SK-N-SH (cell line): ENCODE measurements at regions not wholly inside any gene's neighbourhood (a gene's known extent, or its start where the extent isn't known, plus 50 kb on each side); places are given as distances from the start of the nearest gene placed in this dataset.

Experiments
- CTCF ChIA-PET: fragments of 300-600, 350-600 bp; formaldehyde crosslinking; extraction: SDS; loops from one replicate; lab custom pipeline; 2021; lab: Yijun Ruan, JAX
- POLR2A ChIA-PET: fragments of 350-600 bp; sonication (Branson Sonifier 250); formaldehyde crosslinking; extraction: SDS; loops from one replicate; lab custom pipeline; 2020; ENCODE audit warnings: antibody characterized with exemption, inconsistent platforms; lab: Yijun Ruan, JAX
- DNase-seq: peaks from one replicate; pipeline ENCODE4 v3.0.0; 2012
- H2AFZ ChIP-seq: fragments of 200-600 bp; sonication (generic); 2 replicates; pipeline ENCODE4 v1.8.1; 2016; ENCODE audit warnings: antibody characterized with exemption, mild to moderate bottlenecking, low read depth
- H3F3A ChIP-seq: fragments of 200-600 bp; sonication (generic); replicated peaks from 2 replicates; pipeline ENCODE3; 2016; ENCODE audit warnings: antibody characterized with exemption, mild to moderate bottlenecking; ENCODE audit not compliant: insufficient read depth
- H3K27ac ChIP-seq, 2 experiments: fragments of 200-500 bp in 1 of 2; fragments of 200-600 bp in 1 of 2; sonication (Bioruptor generic) in 1 of 2; sonication (generic), shearing (Covaris generic) in 1 of 2; 2 replicates each; pipeline versions ENCODE4 v1.5.1 to v1.6.1; 2014 to 2016; ENCODE audit warnings: low read depth in 2 of 2, inconsistent platforms in 1 of 2, low read length in 1 of 2, mild to moderate bottlenecking in 1 of 2, mixed read lengths in 1 of 2
- H3K27me3 ChIP-seq: fragments of 200-600 bp; sonication (generic), shearing (Covaris generic); 2 replicates; pipeline ENCODE4 v1.6.1; 2016; ENCODE audit warnings: mixed run types; ENCODE audit not compliant: insufficient read depth
- H3K36me3 ChIP-seq, 2 experiments: fragments of 200-500 bp in 1 of 2; fragments of 200-600 bp in 1 of 2; sonication (Bioruptor generic) in 1 of 2; sonication (generic) in 1 of 2; replicated peaks in 1 of 2; 2 replicates each; pipeline versions ENCODE3 to v1.5.1; 2014 to 2016; ENCODE audit warnings: low read length in 1 of 2, mild to moderate bottlenecking in 1 of 2; ENCODE audit not compliant: insufficient read depth in 2 of 2, control insufficient read depth in 1 of 2
- H3K4me1 ChIP-seq, 2 experiments: fragments of 200-500 bp in 1 of 2; fragments of 200-600 bp in 1 of 2; sonication (Bioruptor generic) in 1 of 2; sonication (generic), shearing (Covaris generic) in 1 of 2; 2 replicates each; pipeline versions ENCODE4 v1.5.1 to v1.6.1; 2014 to 2016; ENCODE audit warnings: low read depth in 1 of 2, low read length in 1 of 2, mixed run types in 1 of 2; ENCODE audit not compliant: insufficient read depth in 2 of 2, control insufficient read depth in 1 of 2
- H3K4me2 ChIP-seq: fragments of 200-600 bp; sonication (generic), shearing (Covaris generic); 2 replicates; pipeline ENCODE4 v1.6.1; 2017; ENCODE audit warnings: mixed run types
- H3K4me3 ChIP-seq, 2 experiments: fragments of 200-500 bp in 1 of 2; fragments of 200-600 bp in 1 of 2; sonication (Bioruptor generic) in 1 of 2; sonication (generic), shearing (Covaris generic) in 1 of 2; 2 replicates each; pipeline versions ENCODE4 v1.5.1 to v1.8.1; 2014 to 2016; ENCODE audit warnings: low read depth in 2 of 2, inconsistent platforms in 1 of 2, low read length in 1 of 2, mild to moderate bottlenecking in 1 of 2, mixed read lengths in 1 of 2, moderate library complexity in 1 of 2
- H3K79me2 ChIP-seq: fragments of 200-600 bp; sonication (generic); 2 replicates; pipeline ENCODE4 v1.8.1; 2017; ENCODE audit warnings: mild to moderate bottlenecking; ENCODE audit not compliant: insufficient read depth
- H3K9ac ChIP-seq: fragments of 200-600 bp; sonication (generic); 2 replicates; pipeline ENCODE4 v1.6.1; 2017; ENCODE audit warnings: mixed run types
- H3K9me2 ChIP-seq: fragments of 200-600 bp; sonication (generic); 2 replicates; pipeline ENCODE4 v1.6.1; 2017; ENCODE audit warnings: mixed run types
- H3K9me3 ChIP-seq: fragments of 200-600 bp; sonication (generic); 2 replicates; pipeline ENCODE4 v1.6.1; 2017; ENCODE audit warnings: mixed run types, mild to moderate bottlenecking, moderate library complexity
- H4K20me1 ChIP-seq: fragments of 200-600 bp; sonication (generic); 2 replicates; pipeline ENCODE4 v1.6.1; 2017; ENCODE audit warnings: mild to moderate bottlenecking, mixed run types; ENCODE audit not compliant: insufficient read depth
- CHD2 ChIP-seq: fragments of 150-350 bp; IDR thresholded peaks from 2 replicates; pipeline ENCODE4 v1.6.1; 2018; ENCODE audit warnings: low read length; ENCODE audit not compliant: partially characterized antibody
- CTCF ChIP-seq: fragments of 200-600 bp; sonication (generic); IDR thresholded peaks from 2 replicates; pipeline ENCODE4 v1.6.1; 2017; ENCODE audit warnings: antibody characterized with exemption, mild to moderate bottlenecking, moderate library complexity
- ELF1 ChIP-seq: IDR thresholded peaks from 2 replicates; pipeline ENCODE4 v1.4.0; 2012
- EP300 ChIP-seq, 2 experiments: IDR thresholded peaks; 2 replicates each; pipeline versions ENCODE4 v1.4.0 to v1.6.1; 2012; ENCODE audit warnings: borderline replicate concordance in 1 of 2, low read depth in 1 of 2, low read length in 1 of 2
- EZH2phosphoT487 ChIP-seq: fragments of 200-600 bp; sonication (generic); IDR thresholded peaks from 2 replicates; pipeline ENCODE4 v1.6.1; 2017; ENCODE audit warnings: low read depth, mixed run types, mild to moderate bottlenecking, antibody characterized with exemption, moderate library complexity, borderline replicate concordance
- FOXJ3 ChIP-seq: sonication (generic); formaldehyde crosslinking; IDR thresholded peaks from 2 replicates; pipeline ENCODE4 v1.5.1; 2020; ENCODE audit warnings: mild to moderate bottlenecking, missing genetic modification reagents
- GABPA ChIP-seq: IDR thresholded peaks from 2 replicates; pipeline ENCODE4 v1.4.0; 2012; ENCODE audit warnings: low read depth, mild to moderate bottlenecking
- MEF2A ChIP-seq: IDR thresholded peaks from 2 replicates; pipeline ENCODE4 v1.4.0; 2012; ENCODE audit warnings: low read depth, borderline replicate concordance
- NRF1 ChIP-seq: IDR thresholded peaks from 2 replicates; pipeline ENCODE4 v1.6.1; 2012; ENCODE audit warnings: low read depth, mild to moderate bottlenecking, low read length
- PBX3 ChIP-seq: IDR thresholded peaks from 2 replicates; pipeline ENCODE4; 2012
- POLR2AphosphoS5 ChIP-seq: IDR thresholded peaks from 2 replicates; pipeline ENCODE4 v1.6.1; 2012; ENCODE audit warnings: low read depth, low read length
- RXRA ChIP-seq: IDR thresholded peaks from 2 replicates; pipeline ENCODE4 v1.4.0; 2012; ENCODE audit warnings: low read depth, mild to moderate bottlenecking, borderline replicate concordance
- SIN3A ChIP-seq: IDR thresholded peaks from 2 replicates; pipeline ENCODE4 v1.6.1; 2012; ENCODE audit warnings: low read depth, mild to moderate bottlenecking, low read length, moderate library complexity, borderline replicate concordance
- TCF12 ChIP-seq: IDR thresholded peaks from 2 replicates; pipeline ENCODE4 v1.4.0; 2012
- TEAD4 ChIP-seq: IDR thresholded peaks from 2 replicates; pipeline ENCODE4 v1.4.0; 2012; ENCODE audit warnings: mild to moderate bottlenecking, borderline replicate concordance; ENCODE audit not compliant: insufficient read depth
- ZBTB33 ChIP-seq: IDR thresholded peaks from 2 replicates; pipeline ENCODE4 v1.4.0; 2012; ENCODE audit warnings: low read depth, borderline replicate concordance
- WGBS: methylation state at CpG from one replicate; pipeline ENCODE4 v1.1.6; 2017; ENCODE audit warnings: low lambda C conversion rate; 5-methylcytosine and 5-hydroxymethylcytosine counted together

DNA sequence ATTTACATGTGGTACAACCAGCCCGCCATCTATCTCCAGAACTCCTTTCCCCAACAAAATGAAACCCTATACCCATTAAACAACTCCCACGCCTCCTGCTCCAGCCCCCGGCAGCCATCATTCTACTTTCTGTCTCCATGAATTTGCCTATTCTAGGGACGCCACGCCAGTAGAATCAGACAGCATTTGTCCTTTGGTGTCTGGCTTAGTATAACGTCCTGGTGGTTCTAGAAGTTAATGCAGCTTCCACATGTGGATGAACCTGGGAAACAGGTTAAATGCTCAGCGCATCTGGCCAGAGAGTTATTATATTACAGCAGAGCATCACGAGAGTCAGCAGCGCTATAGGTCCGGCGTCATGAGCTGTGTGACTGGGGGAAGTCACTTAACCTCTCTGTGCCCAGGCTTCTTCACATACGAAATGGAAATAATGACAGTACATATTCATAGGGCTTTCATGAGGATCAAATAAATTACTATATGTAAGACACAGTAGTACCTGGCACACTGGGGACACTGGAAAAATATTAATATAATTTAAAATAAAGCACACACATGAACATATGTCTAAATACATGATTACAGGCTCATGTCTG lies 178.7 kb upstream of the TAB2 start:
- H4K20me1 ChIP-seq = no peaks in the 10 kb centered on the region
- H3K79me2 ChIP-seq = no peaks in the 10 kb centered on the region
- no peaks in the 10 kb centered on the region for H3K27me3 ChIP-seq
- 96% methylated on average over 12 of the region's 12 CpGs for WGBS
- no peaks in the 10 kb centered on the region; the same call in 1 of the 2 replicates for H3K9me3 ChIP-seq
- H3K36me3 ChIP-seq = no peaks in the 10 kb centered on the region
- ChIA-PET CTCF (interaction anchor here (0.7 kb wide), 1 partner anchor 293 kb away, joined by 3 read pairs; no protein-coding TSS in a partner anchor), POLR2A (no interaction called here)
- H2AFZ ChIP-seq = no peak overlapping the region
- H3K4me1 ChIP-seq = peaks cover 0 to 10% of the 10 kb centered on the region in 2 experiments; a peak in 2 of 4 replicates
- H3K27ac ChIP-seq = no peak overlapping the region
- H3K4me2 ChIP-seq = no peak overlapping the region
- H3K9ac ChIP-seq = no peak overlapping the region
- DNase-seq = no peak
- H3F3A ChIP-seq = no peaks in the 10 kb centered on the region
- H3K9me2 ChIP-seq = no peaks in the 10 kb centered on the region
- no peak overlapping the region for H3K4me3 ChIP-seq
- TF ChIP-seq EZH2phosphoT487 = no peak
- TF ChIP-seq RXRA = no peak
- no peak for TF ChIP-seq NRF1
- no peak for TF ChIP-seq ZBTB33
- no peak for TF ChIP-seq POLR2AphosphoS5
- TF ChIP-seq FOXJ3 (CRISPR knock-in tag) = no peak
- no peak for TF ChIP-seq MEF2A
- TF ChIP-seq SIN3A = no peak
- no peak for TF ChIP-seq GABPA
- TF ChIP-seq PBX3 = no peak
- TF ChIP-seq EP300 (IDR thresholded peaks at IDR 0.05; ENCODE audit: borderline replicate concordance in 1 of 2, low read depth in 1 of 2, low read length in 1 of 2) = no peak
- no peak for TF ChIP-seq TEAD4
- TF ChIP-seq ELF1 = no peak
- TF ChIP-seq CHD2 = no peak
- TF ChIP-seq TCF12 = no peak
- TF ChIP-seq CTCF = no peak
